ENCODE measurements at regions not wholly inside any gene's neighbourhood (a gene's known extent, or its start where the extent isn't known, plus 50 kb on each side); places are given as distances from the start of the nearest gene placed in this dataset.

GRCh38 chr1:182003953-182004586 lies 57.4 kb downstream of the ZNF648 start:
- DNase-seq (ENCODE audit: extremely low spot score), result no peak
- ChIA-PET POLR2A (no interaction called here), CTCF (interaction anchor here (2.4 kb wide), 1 partner anchor 10 kb away, joined by 5 read pairs; no protein-coding TSS in a partner anchor)
- TF ChIP-seq CTCF (IDR thresholded peaks at IDR 0.05; ENCODE audit: control extremely low read depth, extremely low read depth, low read depth, missing control alignments), result no peak

- CTCF ChIA-PET, result interaction anchor here (1.2 to 2.4 kb wide), 2 partner anchors 10 to 36 kb away, joined by 3 to 5 read pairs; no protein-coding TSS in a partner anchor
- POLR2A ChIA-PET, result no interaction called here
- TF ChIP-seq CTCF (IDR thresholded peaks at IDR 0.05; ENCODE audit: control extremely low read depth, extremely low read depth, low read depth, missing control alignments), result no peak
- no peak for DNase-seq (ENCODE audit: extremely low spot score)
Observed at GRCh38 chr1:182003025-182003725, 58.3 kb downstream of the ZNF648 start.

- CTCF ChIA-PET, result interaction anchor here (1.2 kb wide), 2 partner anchors 36 to 52 kb away, joined by 3 to 4 read pairs; no protein-coding TSS in a partner anchor
- no peak for DNase-seq (ENCODE audit: extremely low spot score)
- no peak for TF ChIP-seq CTCF (IDR thresholded peaks at IDR 0.05; ENCODE audit: control extremely low read depth, extremely low read depth, low read depth, missing control alignments)
- POLR2A ChIA-PET, result no interaction called here
Observed at GRCh38 chr1:182002570-182002969, 58.9 kb downstream of the ZNF648 start.

- ChIA-PET POLR2A (interaction anchor here (0.6 kb wide), 1 partner anchor 33 kb away, joined by 9 read pairs; no protein-coding TSS in a partner anchor), CTCF (interaction anchor here (1.0 kb wide), 1 partner anchor 10 kb away, joined by 3 read pairs; no protein-coding TSS in a partner anchor)
- DNase-seq (ENCODE audit: extremely low spot score), result no peak
- no peak for TF ChIP-seq CTCF (IDR thresholded peaks at IDR 0.05; ENCODE audit: control extremely low read depth, extremely low read depth, low read depth, missing control alignments)
Observed at GRCh38 chr1:181998858-181999257, 62.7 kb downstream of the ZNF648 start.

- ChIA-PET POLR2A (no interaction called here), CTCF (interaction anchor here (1.0 to 1.2 kb wide), 2 partner anchors 10 to 40 kb away, joined by 3 to 5 read pairs; no protein-coding TSS in a partner anchor)
- no peak for TF ChIP-seq CTCF (IDR thresholded peaks at IDR 0.05; ENCODE audit: control extremely low read depth, extremely low read depth, low read depth, missing control alignments)
- DNase-seq (ENCODE audit: extremely low spot score), result no peak
Observed at GRCh38 chr1:181992072-181992471, 69.4 kb downstream of the ZNF648 start.

- CTCF ChIA-PET, result no interaction called here
- TF ChIP-seq CTCF (IDR thresholded peaks at IDR 0.05; ENCODE audit: control extremely low read depth, extremely low read depth, low read depth, missing control alignments), result no peak
- POLR2A ChIA-PET, result no interaction called here
- DNase-seq (ENCODE audit: extremely low spot score), result no peak
Observed at GRCh38 chr1:181990728-181991127, 70.8 kb downstream of the ZNF648 start.
